GM18951 (cell line): ENCODE measurements at regions not wholly inside any gene's neighbourhood (a gene's known extent, or its start where the extent isn't known, plus 50 kb on each side); places are given as distances from the start of the nearest gene placed in this dataset.

Experiments used
- POLR2A ChIP-seq: IDR thresholded peaks from 4 replicates; pipeline ENCODE4 v1.6.1; 2011; ENCODE audit warnings: mild to moderate bottlenecking; ENCODE audit not compliant: insufficient read length, insufficient read depth; ENCODE audit errors: extremely low read depth
- in situ Hi-C: fragments of 300-500 bp; cut with MboI; formaldehyde crosslinking; loops from one replicate; pipeline ENCODE4 v1.12.0; 2022; ENCODE audit warnings: low sequenced_read_pairs, mixed read lengths, inconsistent platforms; ENCODE audit not compliant: unreplicated experiment

GRCh38 chr12:61919686-61920085 lies 340.5 kb upstream of the USP15 start:
- TF ChIP-seq POLR2A = no peak

GRCh38 chr12:61920230-61920629 lies 340.0 kb upstream of the USP15 start:
- in situ Hi-C loops = no loop called here
- TF ChIP-seq POLR2A = no peak

More at GRCh38 chr12:61919686-61920085, 340.5 kb upstream of the USP15 start:
- in situ Hi-C loops = no loop called here

DNA sequence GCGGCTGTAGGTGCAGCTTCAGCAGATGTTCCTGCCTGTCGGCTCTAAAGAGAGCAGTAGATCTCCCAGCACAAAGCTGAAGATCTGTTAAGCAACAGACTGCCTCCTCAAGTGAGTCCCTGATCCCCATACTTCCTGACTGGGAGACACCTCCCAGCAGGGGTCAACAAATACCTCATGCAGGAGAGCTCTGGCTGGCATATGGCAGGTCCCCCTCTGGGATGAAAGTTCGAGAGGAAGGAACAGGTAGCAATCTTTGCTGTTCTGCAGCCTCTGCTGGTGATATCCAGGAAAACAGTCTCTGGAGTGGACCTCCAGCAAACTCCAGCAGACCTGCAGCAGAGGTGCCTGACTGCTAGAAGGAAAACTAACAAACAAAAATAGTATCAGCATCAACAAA lies 337.1 kb upstream of the USP15 start:
- no peak for TF ChIP-seq POLR2A
- in situ Hi-C loops = no loop called here

DNA sequence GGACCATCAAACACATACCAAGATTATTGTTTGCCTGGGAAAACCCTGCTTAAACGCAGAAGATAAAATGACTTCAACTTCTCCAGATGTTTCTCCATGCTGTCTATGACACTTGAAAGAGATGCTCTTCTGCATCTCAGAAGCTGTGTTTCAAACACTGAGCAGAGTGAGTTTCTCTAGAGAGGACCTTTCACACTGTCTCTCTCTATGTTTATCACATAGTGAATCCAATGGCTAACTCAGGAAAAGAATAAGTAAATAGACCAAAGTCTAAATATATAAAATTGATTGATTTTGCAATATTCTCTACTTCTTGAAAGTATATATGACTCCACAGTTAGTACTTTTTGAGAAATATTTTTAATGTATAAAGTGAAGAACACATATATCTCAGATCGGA lies 325.6 kb upstream of the USP15 start:
- TF ChIP-seq POLR2A = no peak
- in situ Hi-C loops = no loop called here

GRCh38 chr12:61939977-61940376 lies 320.2 kb upstream of the USP15 start:
- in situ Hi-C loops = no loop called here
- no peak for TF ChIP-seq POLR2A

GRCh38 chr12:61956545-61956944 lies 303.7 kb upstream of the USP15 start:
- in situ Hi-C loops = no loop called here
- TF ChIP-seq POLR2A = no peak

- no peak for TF ChIP-seq POLR2A
- in situ Hi-C loops = no loop called here
Measured at GRCh38 chr12:61974461-61974860, 285.7 kb upstream of the USP15 start.

DNA sequence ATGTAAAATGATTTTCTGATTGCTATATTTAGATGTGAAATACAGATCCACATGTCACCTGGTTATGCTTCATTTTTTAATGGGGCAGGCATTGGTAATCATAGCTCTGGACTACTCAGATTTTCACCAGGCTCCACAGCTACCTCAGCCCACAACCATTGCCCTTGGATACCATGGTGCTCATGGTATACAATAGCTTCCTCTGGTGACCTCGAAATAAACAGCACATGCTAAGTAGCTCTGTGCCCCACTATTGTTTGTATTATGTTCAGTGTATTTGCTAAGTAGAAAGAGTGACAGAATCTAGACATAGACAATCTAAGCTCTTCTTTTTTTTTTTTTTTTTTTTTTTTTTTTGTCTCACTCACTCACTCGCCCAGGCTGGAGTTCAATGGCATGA lies 274.4 kb upstream of the USP15 start:
- in situ Hi-C loops = no loop called here

GRCh38 chr12:61987173-61987572 lies 273.0 kb upstream of the USP15 start:
- in situ Hi-C loops = no loop called here
- no peak for TF ChIP-seq POLR2A

More for the DNA sequence above, 274.4 kb upstream of the USP15 start:
- TF ChIP-seq POLR2A = no peak

DNA sequence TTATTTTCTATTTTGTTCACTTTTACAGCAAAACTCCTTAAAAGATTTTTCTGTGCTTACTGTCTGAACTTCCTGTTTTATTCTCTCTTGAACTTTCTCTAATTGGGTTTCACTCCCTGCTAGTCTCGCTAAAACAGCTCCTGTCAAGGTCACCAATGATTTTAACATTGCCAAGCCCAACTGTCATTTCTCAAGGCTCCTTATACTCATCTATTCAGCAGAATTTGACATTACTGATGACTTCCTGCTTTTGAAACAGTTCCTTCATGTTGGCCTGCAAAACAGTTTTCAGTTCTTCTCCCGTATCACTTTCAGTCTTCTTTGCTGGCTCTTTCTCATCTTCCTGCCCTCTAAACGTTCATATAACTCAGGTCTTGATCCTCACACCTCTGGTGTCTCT lies 268.5 kb upstream of the USP15 start:
- no peak for TF ChIP-seq POLR2A
- in situ Hi-C loops = no loop called here

DNA sequence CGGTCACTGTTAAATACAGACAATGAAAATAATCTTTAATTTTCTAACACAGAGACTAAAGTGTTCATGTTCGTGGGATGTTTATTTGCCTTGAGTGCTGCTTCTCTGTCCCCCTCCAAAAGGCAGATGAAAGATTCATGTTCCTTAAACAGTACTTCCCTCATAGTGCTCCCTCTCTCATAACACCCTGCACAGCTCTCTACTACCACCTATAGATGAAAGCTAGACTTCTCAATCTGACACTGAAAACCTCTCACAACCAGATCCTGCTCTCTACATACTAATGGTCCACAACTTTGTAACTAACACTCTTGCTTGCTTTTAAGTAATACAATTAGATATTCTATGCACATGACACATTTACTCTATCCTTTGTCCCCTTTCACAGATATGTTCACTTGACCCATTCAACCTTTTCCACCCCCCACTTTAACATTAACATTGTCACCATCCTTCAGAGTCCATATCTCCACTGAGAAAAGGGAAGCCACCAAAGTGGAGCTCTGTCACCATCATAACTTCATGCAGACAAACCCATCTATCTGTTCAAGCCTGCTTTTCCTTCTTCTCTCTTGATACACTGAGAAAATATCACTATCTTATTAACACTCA lies 266.4 kb upstream of the USP15 start:
- no peak for TF ChIP-seq POLR2A
- in situ Hi-C loops = no loop called here

DNA sequence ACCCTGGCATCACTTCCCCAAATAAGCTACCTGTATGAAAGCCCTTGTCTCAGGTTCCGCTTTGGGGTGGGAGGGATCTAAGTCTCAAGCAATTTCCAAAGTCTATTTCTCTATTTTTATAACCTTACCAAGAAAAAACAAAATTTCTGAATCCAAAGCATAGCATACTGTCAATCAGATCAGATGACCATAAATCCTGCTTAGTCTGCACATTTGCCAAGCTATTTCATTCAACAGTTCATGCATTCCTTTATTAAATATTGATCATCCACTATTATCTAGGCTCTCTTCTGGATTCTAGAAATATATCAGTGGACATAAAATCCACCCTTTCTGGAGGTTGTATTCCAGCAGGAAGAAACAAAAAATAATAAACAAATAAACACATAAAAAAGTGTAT lies 263.5 kb upstream of the USP15 start:
- no peak for TF ChIP-seq POLR2A
- in situ Hi-C loops = no loop called here

DNA sequence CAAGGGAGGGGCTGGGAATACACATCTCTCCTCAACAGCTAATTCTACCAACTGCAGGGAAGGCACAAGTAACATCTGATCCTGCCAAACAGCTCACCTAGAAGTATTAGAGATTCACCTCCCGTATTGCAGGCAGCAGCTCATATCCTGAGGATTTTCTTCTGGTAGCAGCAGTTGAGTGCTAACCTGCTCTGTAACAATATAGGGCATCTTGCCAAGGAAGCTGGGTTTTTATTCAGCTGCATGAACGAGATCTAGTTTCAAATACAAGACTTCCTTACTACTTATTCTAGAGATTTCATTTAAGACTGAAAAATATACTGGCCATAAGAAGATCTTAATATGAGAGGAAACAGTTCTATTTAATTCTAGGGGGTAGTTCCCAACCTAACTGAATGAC lies 261.4 kb upstream of the USP15 start:
- no peak for TF ChIP-seq POLR2A
- in situ Hi-C loops = no loop called here

DNA sequence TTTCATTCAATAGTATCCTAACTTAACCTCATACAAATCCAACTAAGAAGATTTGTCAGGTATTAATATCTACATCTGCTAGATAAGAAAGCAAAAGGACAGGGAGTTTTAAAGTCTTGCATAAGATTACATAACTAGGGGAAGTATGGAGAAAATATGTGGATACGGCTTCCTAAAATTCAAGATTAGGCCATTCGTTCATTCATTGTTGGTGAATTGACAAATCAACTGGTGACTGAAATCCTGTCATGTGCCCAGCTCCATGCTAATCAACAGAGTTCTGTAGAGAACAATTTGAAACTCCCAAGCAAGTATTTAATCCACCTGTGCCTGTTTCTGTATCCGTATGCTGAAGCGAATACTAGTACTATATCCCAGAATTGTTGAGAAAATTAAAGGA lies 260.9 kb upstream of the USP15 start:
- no peak for TF ChIP-seq POLR2A
- in situ Hi-C loops = no loop called here

DNA sequence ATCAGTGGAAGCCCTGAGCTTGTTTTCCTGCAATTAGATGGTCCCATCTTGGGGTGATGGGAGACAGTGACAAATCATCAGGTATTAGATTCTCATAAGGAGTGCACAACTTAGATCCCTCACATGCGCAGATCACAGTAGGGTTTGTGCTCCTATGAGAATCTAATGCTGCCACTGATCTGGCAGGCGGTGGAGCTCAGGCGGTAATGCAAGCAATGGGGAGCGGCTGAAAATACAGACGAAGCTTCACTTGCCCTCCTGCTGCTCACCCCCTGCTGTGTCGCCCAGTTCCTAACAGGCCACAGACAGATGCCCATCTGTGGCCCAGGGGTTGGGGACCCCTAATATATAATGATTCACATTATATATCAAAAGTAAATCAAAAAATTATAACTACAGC lies 258.8 kb upstream of the USP15 start:
- no peak for TF ChIP-seq POLR2A
- in situ Hi-C loops = no loop called here
